Stimulated activated CD8-positive, alpha-beta memory T cell treated with anti-CD3 and anti-CD28 coated beads, Interleukin-4, amount 100 ng/mL, for 1 hour (primary cell): ENCODE measurements at regions not wholly inside any gene's neighbourhood (a gene's known extent, or its start where the extent isn't known, plus 50 kb on each side); places are given as distances from the start of the nearest gene placed in this dataset.

Experiments used
- DNase-seq, 2 donors: peaks; one replicate each; pipeline ENCODE4 v3.0.0-alpha.2; 2020; ENCODE audit warnings: low read depth in 2 of 2, low spot score in 1 of 2

GRCh38 chr2:129302106-129302505 is 677.4 kb upstream of the RAB6C start:
- DNase-seq, result no peak

DNA sequence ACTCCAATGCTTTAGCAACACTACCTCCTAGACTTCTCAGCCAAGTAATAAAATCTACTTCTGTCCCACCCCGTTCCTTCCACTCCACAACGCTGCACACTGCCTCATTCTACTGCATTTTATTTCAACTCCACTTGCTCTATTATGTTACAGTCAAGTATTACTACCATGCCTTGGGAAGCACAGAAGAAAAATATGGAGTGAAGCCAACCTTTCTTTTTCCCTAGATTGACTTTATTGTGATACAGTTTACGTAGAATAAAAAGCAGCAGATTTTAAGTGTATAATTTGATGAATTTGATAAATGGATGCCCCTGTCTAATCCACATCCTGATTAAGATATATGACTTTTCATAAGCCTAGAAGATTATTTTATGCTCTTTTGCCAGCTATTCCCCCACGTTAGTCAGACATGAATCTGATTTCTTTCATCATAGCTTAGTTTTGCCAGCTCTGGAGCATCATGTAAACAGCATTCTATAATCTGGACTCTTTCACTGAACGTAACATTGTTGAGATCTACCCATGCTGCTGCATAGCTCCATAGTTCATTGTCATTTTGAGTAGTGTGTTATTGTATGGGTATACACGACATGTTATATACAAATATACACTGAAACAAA is 676.8 kb upstream of the RAB6C start:
- no peak for DNase-seq

DNA sequence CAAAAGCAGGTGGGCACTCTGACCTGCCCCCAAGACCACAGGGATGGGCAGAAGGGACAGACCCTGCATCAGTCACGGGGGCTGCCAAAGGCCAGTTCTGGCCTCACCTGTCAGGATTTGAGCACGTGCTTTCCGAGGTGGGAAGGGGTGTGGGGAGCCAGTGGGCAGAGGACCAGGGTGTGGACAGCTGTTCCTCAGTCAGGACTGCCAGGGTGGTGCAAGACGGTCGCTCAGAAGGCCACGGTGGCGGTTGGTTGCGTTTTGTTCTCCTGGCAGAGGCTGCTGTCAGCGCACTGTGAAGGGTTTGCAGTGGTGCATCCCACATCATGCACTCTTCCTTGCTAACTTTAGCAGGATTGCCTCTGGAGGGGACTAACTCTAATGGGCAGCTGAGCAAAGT is 665.3 kb upstream of the RAB6C start:
- DNase-seq, result no peak

DNA sequence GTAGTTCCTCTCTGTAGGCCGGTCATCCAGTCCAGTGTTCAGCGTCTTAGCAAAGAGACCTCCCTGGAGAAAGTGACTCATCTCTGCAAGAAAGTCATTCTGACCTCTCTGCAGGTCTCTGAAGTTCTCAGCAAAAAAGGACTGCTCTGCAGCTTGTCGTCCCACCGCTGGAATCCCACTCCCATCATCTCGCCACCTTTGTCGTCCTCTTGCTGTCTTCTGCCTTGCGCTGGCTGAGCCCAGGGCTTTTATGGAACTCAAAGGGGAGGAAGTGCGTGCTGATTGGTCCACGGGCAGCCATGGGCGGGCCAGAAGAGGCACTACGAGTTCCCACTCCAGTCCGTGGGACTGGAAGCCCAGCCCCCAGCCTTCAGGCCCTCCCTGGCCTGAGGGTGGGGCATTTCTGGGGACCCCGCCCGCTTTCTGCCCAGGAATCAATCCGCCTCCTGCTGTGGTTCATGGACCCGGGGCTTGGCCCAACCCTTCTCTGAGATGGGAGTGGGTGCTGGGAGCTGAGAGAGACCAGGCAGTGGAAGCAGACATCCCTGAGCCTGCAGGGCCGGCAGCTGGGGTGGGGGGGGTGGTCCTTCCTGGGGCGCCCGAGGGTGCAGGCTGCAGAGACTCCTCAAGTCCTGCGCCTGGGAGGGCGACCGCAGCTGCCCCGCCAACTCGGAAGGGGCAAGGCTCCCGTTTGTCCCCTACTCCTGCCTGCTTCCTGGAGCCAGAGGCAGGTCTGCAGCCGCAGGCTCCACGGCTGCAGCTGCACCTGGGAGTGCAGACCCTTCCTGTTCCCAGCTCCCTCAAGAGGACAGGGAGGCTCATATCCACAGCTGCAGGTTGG is 660.7 kb upstream of the RAB6C start:
- no peak for DNase-seq

GRCh38 chr2:129319422-129319717 is 660.1 kb upstream of the RAB6C start:
- no peak for DNase-seq

DNA sequence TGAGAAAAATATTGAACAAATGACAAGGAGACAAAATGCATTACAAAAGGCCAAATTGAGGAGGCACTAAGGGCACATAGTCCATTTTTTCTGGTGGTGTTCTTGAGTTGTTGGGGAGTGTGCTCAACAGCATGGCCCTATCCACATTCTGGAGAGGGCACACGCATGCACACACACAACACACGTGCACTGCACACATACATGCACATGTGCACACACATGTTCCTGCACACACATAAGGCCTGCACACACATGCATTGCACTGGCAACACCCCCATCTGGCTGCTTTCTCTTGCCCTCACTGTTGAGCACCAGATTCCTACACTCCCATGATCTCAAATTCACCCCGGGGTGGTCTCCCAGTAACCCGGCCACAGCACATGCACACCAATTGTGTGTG is 659.2 kb upstream of the RAB6C start:
- DNase-seq, result no peak

GRCh38 chr2:129324349-129324748 is 655.1 kb upstream of the RAB6C start:
- no peak for DNase-seq

GRCh38 chr2:129325151-129325550 is 654.3 kb upstream of the RAB6C start:
- DNase-seq, result no peak

DNA sequence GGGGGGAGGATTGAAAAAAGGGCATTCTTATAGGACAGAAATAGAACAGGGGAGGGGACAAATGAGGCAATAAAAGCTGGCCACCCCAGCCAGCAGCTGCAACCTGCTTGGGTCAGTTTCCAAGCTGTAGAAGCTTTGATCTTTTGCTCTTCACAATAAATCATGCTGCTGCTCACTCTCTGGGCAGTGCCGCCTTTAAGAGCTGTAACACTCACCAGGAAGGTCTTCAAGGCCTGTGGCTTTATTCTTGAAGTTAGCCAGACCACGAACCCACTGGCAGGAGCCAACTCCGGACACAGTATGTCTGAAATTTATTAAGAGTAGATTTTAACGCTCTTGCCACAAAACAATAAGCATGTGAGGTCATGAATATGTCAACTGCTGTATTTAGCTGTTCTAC is 649.9 kb upstream of the RAB6C start:
- DNase-seq, result no peak

- no peak for DNase-seq
Measured at GRCh38 chr2:129330504-129330903, 649.0 kb upstream of the RAB6C start.

DNA sequence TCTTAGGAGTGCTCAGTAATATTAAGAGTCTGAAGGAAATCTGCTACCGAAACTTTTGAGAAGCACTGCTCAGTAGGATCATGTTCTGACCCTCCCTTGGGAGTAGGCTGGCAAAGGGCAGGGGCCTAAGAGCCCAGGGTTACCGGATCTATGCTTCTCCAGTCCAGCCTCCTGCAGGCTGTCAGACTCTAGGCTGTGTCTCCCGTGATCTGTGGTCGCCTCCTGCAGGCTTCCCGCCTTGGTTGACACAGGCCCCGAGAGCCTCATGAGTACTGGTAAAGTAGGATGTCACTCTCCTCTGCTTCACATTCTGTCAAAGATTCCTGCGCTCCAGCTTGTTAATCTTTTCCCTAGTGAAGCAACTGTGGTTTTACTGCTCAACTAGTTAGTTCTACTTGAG is 647.8 kb upstream of the RAB6C start:
- DNase-seq, result no peak

GRCh38 chr2:129334128-129334527 is 645.3 kb upstream of the RAB6C start:
- no peak for DNase-seq

DNA sequence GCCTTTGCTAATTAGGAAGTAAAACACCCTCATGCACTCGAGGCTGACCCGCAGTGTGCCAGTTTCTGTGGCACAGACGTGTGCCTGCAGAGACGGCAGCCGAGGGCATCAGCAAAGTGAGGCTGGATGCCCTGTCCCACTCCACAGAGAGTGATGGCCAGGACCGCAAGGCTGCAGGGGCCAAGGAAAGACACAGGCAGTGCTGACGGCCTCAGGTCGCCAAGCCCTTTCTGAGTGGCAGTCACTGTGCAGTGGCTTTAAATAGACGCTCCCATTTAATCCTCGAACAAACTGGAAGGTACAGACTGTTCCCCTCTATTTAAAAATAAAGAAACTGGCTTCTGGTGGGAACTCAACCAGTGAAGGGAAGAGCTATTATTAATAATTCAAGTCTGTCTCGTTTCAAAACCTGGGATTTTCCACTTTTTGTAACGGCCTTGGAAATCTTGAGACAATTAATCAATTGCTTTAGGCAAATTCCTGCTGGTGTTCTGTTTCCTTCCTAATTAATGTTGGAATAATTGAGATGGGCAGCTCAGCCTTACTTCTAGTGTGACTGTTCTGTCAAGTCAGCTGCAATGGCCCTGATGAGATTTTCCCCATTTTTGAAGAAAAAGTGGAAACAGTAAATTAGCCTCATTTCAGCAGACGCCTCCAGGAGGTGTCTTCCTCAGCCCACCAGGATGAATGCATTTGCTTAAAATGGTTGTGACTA is 644.6 kb upstream of the RAB6C start:
- DNase-seq, result no peak

GRCh38 chr2:129336276-129336675 is 643.2 kb upstream of the RAB6C start:
- DNase-seq, result no peak

GRCh38 chr2:129337076-129337475 is 642.4 kb upstream of the RAB6C start:
- DNase-seq, result no peak

DNA sequence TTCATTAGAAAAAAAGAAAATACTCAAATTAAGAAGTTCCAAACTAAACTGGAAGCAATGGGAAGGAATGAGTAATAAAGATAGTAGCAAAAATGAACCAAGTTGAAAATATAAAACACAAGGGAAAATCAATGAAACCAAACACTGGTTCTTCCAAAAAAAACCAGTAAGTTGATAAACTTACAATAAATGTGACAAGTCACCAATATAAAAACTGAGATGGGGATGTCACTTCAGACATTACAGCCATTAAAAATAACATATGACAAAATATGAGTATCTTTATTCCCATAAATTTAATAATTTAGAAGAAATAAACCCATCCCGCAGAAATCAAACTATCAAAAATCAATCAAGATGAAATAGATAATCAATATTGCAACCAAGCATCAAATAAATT is 633.9 kb upstream of the RAB6C start:
- DNase-seq, result no peak

- DNase-seq, result no peak
Measured at GRCh38 chr2:129347486-129348217, 631.8 kb upstream of the RAB6C start.

- no peak for DNase-seq
Measured at GRCh38 chr2:129354631-129355030, 624.8 kb upstream of the RAB6C start.

DNA sequence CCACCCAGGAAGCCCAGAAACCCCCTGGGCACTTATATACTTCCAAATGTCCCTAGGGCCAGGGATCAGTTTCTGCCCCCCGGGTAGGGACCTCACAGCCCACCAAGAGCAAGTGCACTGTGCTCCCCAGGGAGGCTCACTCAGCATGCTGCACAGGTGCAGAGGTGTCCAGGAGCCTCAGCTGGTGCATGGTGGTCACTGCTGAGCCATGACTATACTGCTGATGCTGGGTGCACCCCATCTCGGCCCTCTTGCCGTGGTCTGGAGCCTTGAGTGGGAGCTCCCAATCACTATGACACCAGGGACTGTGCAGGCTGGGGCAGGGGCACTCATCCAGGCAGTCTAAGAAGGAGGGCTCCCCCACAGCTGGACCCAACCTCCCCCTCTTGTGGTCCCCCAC is 617.8 kb upstream of the RAB6C start:
- no peak for DNase-seq

DNA sequence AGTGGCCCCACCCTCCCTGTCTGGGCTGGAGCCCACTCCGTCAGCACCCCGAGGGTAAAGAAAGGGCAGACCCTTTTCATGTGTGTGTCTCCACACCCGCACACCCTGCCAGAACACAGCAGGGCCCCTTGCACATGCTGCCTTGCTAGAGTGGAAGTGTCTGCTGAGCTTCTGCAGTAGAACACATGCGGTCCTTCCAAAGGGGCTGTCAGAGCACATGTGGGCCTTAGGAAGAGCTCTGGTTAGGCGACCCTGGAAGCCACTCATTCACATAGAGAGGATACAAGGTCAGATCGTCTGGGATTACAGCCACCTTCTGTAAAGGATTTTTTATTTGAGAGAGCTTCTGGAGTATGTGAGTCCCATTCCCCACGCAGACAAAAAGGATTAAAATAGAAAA is 613.2 kb upstream of the RAB6C start:
- no peak for DNase-seq

DNA sequence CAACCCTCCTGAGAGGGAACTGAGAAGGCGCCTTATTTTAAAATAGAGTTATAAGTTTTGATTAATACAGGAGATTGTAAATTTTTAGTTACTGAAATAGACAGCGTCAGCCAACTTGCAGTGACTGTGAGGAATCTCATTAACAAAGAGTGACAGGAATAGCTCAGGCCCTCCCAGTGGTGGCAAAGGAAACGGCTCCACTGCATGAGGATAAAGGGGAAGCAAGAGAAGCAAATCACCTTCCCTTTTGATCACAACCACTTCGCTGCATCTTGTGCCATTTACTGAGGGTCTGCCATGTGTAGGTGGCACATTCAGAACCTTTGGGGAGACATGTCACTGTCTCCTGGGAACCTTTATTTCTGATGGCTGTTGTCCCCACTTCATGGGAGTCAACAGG is 612.4 kb upstream of the RAB6C start:
- no peak for DNase-seq

- no peak for DNase-seq
Measured at GRCh38 chr2:129369437-129369836, 610.0 kb upstream of the RAB6C start.
